NCI-H2081 treated with DMSO at 0.1 percent for 48 hours (cell line): ENCODE measurements at regions not wholly inside any gene's neighbourhood (a gene's known extent, or its start where the extent isn't known, plus 50 kb on each side); places are given as distances from the start of the nearest gene placed in this dataset.

ENCODE experiments used
- DNase-seq: peaks from one replicate; lab custom pipeline; 2025; lab: John Stamatoyannopoulos, UW

DNA sequence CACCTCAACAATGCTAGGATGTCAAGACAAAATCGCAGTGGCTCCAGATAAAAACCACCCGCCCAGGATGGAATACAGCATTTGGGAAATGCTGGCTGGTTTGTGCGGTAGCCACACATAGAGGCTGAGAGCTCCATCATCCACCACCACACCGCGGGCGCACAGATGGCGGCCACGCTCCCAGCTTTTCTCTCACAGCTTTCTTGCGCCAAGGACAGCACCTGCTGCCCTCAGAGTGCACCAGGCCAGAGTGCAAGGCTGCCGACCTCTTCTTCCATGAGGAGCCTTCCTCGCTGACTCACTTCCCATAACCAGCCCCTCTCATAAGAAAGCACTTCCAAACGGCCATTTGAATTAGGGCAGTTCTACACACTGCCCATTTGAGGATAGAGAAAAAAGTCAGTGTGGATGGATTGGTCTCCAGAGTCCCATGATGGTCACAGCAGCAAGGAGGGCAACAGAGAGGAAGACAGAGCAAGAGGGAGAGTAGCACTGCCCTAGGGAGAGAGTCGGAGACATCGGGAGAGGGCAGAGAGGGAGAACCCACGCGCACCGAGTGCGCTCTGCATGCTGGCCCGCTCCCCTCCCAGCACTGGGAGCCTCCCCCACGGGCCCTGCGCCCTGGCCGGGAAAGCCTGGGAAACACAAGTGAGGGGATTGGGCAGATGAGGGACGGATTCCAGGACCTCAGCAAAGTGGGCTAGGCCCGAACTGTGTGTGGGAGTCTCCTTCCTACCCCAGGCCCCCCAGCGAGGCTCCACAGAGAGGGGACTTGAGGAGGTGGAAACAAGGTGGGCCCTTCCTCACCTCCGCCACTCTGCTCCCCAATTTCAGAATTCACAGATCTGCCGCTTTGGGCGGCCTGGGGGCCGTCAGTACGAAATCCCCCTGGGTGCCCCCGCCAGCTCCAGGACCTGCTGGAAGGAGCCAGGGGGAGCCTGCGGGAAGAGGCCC lies 156.9 kb downstream of the USP12 start:
- DNase-seq: no peak

DNA sequence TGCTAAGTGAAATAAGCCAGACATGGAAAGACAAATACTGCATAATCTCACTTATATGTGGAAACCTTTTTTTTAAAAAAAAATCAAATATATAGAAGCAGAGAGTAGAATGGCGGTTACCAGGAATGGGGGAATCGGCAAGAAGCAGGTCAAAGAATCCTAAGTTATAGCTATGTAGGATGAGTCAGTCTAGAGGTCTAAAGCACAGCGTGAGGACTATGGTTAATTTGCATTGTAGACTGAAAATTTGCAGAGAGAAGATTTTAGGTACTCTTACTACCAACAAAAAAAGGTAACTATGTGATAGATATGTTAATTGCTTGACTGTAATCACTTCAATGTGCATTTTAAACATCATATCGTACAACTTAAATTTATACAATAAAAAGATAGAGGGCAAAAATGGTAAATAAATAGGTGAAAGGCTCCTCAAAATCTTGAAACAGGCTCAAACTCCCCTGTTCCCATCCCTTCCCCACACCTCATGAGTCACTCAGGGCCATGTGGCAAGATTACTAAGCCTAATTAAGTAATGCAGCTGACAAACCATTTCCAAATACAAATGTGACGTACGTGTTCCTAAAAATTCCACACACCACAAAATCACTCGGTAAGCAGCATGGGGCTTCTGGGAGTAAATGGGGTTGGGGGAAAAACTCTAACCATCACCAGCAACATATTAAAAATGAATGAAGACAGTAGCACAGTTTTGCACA lies 159.0 kb downstream of the USP12 start:
- DNase-seq: no peak

DNA sequence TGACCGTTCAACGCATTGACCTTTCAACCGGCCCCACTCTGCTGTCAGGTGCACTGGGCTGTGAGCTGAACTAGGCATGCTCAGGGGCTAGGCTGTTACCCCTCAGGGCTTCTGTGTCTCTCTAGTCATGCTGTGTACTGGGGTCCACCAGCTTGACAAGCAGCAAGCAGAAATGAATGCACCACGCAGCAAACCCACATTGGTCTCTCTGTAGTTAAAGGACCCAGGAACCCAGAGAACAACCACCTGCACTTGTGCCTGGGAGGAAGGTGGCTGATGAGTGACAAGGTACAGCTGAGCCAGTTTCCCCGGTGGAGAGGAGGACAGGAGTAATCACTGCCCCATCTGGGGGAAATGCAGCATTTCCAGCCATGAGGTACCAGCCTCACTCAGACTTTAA lies 159.9 kb downstream of the USP12 start:
- no peak for DNase-seq

DNA sequence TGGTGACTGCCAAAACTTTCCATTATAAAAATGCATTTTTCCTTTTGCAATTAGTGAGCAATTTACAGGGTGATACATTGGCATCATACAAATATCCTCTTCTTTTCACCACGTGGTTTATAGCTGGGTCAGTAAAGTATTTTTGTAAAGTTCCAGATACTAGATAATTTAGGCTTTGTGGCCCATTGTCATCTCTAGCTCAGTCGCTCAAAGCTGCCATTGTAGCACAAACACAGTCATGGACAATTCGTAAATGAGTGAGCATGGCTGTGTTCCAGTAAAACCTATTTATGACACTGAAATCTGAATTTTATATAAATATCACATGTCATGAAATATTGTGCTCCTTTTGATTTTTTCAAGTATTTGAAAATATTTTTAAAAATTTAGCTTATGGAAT lies 162.9 kb downstream of the USP12 start:
- DNase-seq: no peak

DNA sequence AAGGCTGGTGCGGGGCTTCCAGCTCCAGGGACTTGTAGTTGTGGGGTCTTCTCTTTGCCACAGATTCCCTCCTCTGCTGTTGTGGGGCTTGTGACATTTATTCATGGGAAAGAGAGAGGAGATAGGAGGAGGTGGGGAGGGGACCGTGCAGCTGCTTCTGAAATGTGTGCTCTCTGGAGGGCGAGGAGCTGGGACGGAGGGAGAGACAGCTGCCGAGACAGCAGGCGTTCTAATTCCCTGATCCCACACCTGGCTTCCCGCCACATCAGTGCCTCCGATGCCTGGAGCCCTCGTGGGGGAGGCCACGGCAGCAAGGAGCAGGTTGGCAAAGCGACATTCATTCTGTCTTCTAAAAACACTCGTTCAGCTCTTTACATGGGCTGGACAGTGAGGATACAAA lies 164.4 kb downstream of the USP12 start:
- peak; percentile 25 for DNase-seq

DNA sequence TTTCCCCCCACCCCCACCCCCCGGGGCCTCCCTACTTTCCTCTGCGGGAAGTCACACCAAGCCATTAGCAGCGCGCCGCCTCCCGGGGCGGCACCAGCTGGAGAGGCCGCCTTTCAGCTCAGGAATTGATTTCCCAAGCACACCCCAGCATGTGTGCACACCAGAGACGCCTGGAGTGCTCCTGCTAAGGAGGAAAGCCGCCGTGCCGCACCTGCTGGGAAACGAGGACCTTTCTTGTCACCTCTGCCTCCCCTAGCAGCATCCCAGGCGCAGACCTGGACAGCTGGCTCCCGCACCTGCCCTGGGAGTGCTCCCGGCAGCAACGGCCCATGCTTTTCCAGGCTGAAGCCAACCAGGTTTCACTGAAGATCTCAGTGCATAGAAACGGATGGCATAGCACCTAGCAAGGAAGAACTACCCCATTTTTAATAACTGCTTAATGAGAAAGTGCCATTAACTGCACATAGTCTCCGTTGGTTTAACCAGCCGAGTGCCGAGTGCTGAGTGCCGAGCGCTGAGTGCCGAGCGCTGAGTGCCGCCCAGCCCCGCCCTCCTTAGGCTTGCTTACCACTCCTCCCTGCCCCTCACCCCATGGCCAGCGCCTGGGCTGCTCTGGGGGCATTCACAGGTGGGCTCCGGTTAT lies 165.0 kb downstream of the USP12 start:
- DNase-seq: peak; percentile 32

DNA sequence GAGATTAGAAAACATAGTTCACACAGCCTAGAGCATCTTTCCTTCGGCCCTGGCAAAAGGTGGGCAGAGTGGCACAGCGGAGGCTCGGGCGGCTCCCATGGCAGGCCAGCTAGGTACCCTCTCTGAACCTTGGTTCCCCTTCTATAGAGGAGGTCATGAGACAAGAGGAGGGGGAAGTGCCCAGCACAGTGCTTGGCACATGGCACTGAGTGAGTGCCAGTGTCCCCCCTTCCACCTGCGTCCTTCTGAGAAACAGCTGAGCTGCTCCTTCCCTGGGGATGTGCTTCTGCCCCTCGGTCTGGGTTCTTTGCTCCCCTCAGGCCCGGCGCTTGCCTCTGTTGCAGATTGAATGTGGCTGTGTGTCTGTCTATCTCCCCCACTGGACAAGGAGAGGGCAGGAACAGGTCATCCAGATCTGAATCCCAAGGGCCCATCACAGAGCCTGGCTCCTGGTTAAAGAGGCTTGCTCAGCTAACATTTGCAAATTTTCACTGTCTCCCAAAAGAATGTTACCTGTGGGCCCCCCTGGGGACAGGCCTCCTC lies 165.6 kb downstream of the USP12 start:
- no peak for DNase-seq

DNA sequence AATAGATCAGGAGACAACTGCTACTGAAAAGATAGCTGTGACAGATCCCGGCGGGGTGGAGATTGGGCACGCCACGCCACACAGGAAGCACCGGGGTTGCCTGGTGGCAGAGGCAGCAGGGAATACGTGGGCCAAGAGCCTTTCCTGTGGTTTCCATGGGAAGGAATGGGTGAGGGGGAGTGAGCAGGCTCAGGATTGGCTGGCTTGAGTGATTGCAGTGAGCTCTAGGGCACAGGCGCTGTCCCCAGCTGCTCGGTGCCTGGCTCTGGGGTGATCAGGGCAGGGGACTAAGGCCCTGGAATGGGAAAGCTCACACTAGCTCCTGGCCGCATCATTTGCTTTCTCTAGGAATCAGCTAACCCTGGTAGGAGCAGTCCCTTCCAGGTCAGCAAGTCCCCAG lies 166.1 kb downstream of the USP12 start:
- DNase-seq: no peak

DNA sequence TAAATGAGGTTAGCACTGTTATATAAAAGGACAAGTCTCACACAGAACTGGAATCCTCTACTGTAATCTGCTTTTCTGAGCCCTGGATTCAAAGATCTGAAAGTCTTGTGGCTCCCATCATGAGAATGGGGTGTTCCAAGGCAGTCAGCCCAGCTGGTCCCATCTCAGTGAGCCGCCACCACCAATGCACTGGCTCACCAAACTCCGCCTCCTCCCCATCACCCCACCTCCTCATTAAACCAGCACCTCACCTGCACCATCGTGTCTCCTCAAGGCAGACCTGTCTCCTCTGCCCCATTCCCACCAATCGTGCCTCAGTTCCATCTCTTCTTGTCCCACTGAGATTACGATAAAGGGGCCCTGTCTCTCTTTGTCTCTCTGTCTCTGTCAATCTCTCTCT lies 166.7 kb downstream of the USP12 start:
- no peak for DNase-seq

DNA sequence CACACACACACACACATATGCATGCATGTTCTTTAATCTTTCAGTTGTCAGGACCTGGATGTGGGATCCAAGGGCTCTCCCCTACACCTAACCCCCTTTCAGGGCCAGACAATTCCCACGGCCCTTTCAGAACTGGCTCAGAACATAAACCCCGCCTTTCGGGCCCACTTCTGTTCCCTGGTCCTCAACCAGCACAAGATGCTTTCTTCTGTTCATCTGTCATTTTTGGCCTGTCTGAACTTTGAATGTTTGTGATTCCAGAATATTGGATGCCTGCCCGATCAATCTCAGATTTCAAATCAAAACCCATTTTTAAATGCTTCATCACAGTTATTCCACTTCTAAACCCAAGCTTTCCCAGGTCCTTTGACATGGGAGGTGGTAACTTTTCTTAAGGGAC lies 167.3 kb downstream of the USP12 start:
- no peak for DNase-seq

DNA sequence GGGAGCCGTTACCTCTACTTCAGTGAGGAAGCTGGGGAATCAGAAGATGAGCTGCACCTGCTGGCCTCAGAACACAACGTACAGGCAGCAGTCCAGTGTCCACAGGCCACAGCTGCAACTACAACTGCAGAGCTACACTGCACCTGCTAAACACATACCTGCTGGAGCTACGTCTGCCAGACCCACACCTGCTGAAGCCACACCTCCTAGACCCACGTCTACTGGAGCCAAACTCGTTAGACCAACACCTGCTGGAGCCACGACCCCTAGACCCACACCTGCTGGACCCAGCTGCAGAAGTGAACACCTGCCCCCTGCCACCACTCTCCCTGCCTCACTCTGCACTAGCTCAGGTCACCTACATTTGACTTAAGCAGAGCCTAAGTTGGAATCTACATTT lies 169.9 kb downstream of the USP12 start:
- peak; percentile 12 for DNase-seq

DNA sequence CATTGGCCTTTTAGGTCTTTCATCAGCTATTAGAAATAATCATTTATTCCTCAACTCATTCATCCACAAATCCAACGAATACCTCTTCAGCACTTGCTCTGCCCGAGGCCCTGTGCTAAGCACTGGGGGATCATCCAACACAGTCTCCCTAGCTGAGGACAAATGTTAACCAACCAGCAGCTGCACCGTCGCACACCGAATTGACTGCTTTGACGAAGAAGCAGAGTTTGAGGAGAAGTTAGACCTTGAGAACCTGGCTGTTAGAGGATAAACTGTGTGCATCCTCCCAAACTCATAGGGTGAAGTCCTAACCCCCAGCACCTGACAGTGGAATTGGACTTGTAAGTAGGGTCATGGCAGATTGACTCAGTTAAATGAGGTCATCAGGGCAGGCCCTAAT lies 170.9 kb downstream of the USP12 start:
- no peak for DNase-seq

DNA sequence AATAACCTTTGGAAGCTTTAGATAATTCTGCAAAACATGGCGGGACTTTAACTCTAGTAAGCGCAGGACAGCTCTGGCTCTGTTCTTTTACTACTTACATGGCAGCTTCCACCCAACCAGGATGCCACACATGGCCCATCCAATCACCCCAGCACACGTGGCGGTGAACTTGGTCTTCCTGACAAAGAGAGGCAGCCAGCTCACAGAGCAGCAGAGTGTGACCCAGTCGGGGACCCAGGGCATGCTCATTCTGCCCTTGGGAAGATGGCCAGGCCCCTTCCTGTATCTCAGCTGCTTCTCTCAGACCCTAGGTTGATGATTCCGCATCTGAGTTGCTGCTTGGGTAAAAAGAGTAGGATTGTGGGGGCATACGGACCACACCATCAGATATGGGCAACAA lies 172.1 kb downstream of the USP12 start:
- DNase-seq: no peak

DNA sequence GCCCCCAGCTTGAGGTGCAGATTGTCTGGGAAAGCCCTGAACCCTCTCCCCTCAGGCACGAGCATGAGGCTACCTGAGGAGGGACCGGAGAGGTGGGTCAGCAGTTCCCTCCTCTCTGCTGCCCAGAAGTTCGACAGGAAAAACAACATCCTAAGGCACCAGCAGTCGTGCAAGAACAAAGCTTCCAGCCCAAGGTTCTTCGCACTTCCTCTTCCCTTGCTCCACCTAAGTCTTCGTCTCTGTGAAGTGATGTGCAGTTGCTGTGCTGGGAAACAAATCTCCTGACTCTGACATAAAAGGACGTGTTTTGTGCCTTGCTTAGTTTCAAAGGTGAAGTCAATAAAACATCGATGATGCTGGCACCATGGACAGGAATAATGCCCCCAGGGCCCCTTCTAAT lies 173.3 kb downstream of the USP12 start:
- DNase-seq: no peak

DNA sequence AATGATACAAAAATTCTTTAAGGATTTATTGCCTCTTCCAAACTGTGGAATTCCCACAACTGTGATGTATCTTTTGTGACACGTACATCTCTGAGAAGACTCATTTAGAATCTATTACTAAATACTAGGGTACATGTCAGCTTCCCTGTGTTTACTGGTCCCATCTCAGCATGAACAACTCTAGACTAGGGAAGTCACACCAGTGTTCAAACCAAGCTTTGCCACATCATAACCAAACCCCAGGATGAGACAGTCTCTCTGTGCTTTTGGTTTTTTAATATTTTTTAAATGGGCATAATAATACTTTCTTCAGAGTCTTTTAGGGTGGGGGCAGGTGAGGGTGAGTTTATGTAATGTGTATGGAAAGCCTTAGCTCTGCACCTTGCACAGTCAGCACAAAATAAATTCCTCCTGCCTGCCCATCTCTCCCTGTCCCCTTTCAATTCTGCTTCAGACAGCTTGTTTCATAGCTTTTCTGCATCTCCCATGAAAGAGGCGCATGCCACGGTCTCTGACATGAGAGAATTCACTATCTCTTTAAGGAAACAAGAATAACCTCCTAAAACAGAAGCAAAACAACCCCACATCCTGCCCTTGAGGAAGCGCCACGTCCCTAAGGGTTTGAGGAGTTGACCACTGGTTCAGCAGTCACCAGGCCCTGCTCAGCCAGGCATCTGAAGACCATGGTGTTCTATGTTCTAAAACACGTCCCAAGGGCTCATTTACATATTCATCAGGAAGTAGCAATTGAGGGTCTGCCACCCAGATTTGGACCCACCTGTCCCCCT lies 174.5 kb downstream of the USP12 start:
- no peak for DNase-seq

DNA sequence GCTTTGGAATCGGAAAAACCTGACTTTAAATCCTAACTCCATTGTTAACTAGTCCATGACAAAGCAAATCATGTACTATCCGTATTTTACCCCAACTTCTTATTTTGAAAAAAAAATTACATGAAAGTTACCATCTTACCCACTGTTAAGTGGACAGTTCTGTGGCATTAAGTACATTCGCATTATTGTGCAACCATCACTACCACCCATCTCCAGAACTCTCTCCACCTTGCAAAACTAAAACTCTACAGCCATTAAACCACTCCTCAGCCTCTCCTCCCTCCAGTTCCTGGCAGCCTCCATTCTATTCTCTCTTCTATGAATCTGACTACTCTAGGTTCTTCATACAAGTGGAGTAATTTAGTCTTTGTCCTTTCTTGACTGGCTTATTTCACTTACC lies 176.5 kb downstream of the USP12 start:
- DNase-seq: no peak

DNA sequence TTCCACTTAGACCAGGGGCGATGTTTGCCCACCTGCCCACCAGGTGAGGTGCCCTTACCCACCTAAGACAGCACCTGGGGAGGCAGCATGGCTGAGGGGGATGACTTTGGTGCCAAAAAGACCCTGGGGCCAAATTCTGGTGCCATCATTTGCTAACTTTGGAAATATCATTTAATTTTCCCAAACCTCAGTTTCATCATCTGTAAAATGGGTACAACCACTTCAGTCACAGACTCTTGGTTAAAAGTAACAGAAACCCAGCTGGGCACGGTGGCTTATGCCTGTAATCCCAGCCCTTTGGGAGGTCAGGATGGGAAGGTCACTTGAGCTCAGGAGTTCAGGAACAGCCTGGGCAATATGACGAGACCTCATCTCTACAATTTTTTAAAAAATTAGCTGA lies 177.8 kb downstream of the USP12 start:
- no peak for DNase-seq

DNA sequence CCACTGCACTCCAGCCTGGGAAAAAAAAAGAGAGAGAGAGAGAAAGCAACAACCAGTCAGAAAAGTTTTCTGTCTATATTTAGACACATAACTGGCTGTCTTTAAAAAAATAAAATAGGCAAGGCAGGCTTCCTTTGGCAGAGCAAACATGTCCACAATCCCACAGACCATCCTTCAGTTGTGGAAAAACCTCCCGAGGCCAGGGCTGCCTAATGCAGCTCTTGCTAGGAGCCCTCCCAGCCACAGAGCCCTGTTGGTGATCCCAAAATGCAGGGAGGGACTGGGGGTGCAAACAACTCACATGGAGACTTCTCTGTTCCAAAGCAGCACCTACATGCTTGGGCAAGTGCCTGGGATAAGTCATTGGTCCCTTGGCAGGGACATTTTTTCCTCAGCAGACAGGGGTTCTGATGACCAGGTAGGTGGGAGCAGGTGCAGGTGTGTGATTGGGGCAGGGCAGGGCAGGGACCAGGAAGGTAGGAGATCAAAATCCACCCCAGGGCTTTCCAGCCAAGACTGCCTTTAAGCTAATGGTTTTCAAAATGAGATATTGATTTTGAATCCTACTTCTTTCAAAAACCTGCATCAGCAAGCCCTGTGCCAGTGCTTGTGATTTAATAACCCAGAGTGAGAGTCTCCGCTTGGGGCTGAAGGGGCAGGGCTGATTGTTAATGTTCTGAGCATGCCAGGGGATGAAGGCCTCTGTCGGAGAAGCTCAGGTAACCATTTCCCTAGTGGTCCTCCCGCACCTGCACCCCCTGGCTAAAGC lies 178.5 kb downstream of the USP12 start:
- no peak for DNase-seq

DNA sequence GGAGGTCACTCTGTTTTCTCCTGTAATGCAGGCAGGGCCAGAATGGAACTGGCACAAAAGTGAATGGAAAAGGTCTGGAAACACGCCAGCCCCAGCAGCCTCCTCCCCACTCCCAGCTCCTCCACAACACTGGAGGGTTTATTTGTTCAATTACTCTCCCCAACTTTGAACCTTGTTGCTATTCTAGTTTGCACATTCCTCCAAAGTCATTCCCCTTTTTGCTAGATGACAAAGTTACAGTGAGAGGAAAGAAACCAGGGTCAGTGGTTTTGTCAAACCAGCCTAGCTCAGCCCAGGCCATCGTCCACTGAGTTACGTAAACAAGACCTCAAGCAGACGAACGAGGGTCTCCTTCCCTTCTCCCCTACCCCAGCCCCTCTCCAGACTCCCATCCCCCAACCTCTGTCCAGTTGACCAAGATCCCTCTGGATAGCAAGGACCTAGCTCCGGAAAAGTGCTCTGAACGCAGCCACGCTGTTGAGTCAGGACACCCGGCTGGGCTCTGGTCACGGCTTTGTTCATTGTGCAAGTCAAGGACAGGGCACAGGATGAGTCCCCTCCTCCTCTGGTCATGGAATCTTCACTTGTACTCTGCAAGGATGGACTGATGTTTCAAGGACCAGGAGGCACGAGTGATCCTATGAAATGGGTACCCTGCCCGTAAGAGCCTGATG lies 180.0 kb downstream of the USP12 start:
- DNase-seq: no peak

DNA sequence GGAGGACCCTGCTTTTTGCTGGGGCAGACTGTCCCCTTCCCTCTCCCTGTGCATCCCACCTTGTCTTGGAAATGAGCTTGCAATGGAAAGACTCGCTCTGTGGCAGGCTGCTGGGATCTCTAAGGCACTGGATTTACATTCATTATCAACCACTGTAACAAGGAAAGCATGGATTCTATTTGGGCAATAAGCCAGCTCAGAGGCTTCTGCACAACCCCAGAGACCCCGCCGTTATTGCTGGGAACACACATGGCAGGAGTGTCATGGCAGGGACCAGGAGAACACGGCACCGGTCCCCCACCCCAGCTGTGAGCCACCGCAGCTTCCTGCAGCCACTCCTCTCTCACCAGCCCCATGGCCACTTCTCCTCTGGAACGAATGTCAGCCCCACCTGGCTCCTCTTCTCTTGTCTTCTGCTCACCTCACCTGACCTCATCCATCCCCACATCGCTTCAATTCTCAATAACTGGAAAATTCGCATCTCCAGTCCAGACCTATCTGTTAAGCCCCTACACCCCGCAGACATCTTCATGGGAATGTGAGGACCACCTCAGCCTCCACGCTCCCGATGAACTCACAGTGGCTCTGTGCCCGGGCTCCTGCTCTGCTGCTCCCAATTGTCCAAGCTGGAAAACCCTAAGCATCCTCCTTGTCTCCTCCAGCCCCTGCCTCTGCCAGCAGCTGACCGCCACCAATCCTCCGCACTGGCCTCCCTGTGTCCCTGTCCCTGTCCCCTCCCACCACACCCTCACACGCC lies 181.5 kb downstream of the USP12 start:
- DNase-seq: no peak
